ENCODE measurements at regions not wholly inside any gene's neighbourhood (a gene's known extent, or its start where the extent isn't known, plus 50 kb on each side); places are given as distances from the start of the nearest gene placed in this dataset.

GRCh38 chr2:62314291-62314690, 118.4 kb downstream of the B3GNT2 start:
- Mint-ChIP-seq H3K36me3 (ENCODE audit: unreplicated experiment) (no peaks in the 10 kb centered on the region), H3K27me3 (ENCODE audit: unreplicated experiment) (no peaks in the 10 kb centered on the region)
- DNase-seq (ENCODE audit: extremely low spot score, unreplicated experiment) = no peak

GRCh38 chr2:62313449-62314227, 117.7 kb downstream of the B3GNT2 start:
- Mint-ChIP-seq H3K27me3 (ENCODE audit: unreplicated experiment) (no peaks in the 10 kb centered on the region), H3K36me3 (ENCODE audit: unreplicated experiment) (no peaks in the 10 kb centered on the region), H3K27ac (ENCODE audit: unreplicated experiment) (no peak overlapping the region), H3K9me3 (ENCODE audit: unreplicated experiment) (no peaks in the 10 kb centered on the region), H3K4me1 (ENCODE audit: unreplicated experiment) (peaks cover 1% of the 10 kb centered on the region), H3K4me3 (ENCODE audit: unreplicated experiment) (no peak overlapping the region)
- no peak for TF ChIP-seq CTCF (IDR thresholded peaks at IDR 0.05)
- DNase-seq (ENCODE audit: extremely low spot score, unreplicated experiment) = no peak

More at GRCh38 chr2:62314291-62314690, 118.4 kb downstream of the B3GNT2 start:
- no peak overlapping the region for H3K4me3 Mint-ChIP-seq (ENCODE audit: unreplicated experiment)
- H3K27ac Mint-ChIP-seq (ENCODE audit: unreplicated experiment) = no peak overlapping the region
- no peaks in the 10 kb centered on the region for H3K9me3 Mint-ChIP-seq (ENCODE audit: unreplicated experiment)
- peaks cover 6% of the 10 kb centered on the region for H3K4me1 Mint-ChIP-seq (ENCODE audit: unreplicated experiment)
- TF ChIP-seq CTCF (IDR thresholded peaks at IDR 0.05) = no peak

- no peak for TF ChIP-seq CTCF (IDR thresholded peaks at IDR 0.05)
- Mint-ChIP-seq H3K4me3 (ENCODE audit: unreplicated experiment) (no peak overlapping the region), H3K27ac (ENCODE audit: unreplicated experiment) (no peak overlapping the region)
These were observed 113.7 kb downstream of the B3GNT2 start for GRCh38 chr2:62309465-62310091.

GRCh38 chr2:62309081-62309464, 113.2 kb downstream of the B3GNT2 start:
- TF ChIP-seq CTCF (IDR thresholded peaks at IDR 0.05) = no peak
- DNase-seq (ENCODE audit: extremely low spot score, unreplicated experiment) = no peak
- H3K4me3 Mint-ChIP-seq (ENCODE audit: unreplicated experiment) = no peak overlapping the region
- H3K36me3 Mint-ChIP-seq (ENCODE audit: unreplicated experiment) = no peaks in the 10 kb centered on the region
- no peak overlapping the region for H3K27ac Mint-ChIP-seq (ENCODE audit: unreplicated experiment)
- no peaks in the 10 kb centered on the region for H3K9me3 Mint-ChIP-seq (ENCODE audit: unreplicated experiment)
- H3K27me3 Mint-ChIP-seq (ENCODE audit: unreplicated experiment) = no peaks in the 10 kb centered on the region
- H3K4me1 Mint-ChIP-seq (ENCODE audit: unreplicated experiment) = peaks cover 17% of the 10 kb centered on the region

More at GRCh38 chr2:62309465-62310091, 113.7 kb downstream of the B3GNT2 start:
- no peaks in the 10 kb centered on the region for H3K27me3 Mint-ChIP-seq (ENCODE audit: unreplicated experiment)
- H3K36me3 Mint-ChIP-seq (ENCODE audit: unreplicated experiment) = no peaks in the 10 kb centered on the region
- H3K9me3 Mint-ChIP-seq (ENCODE audit: unreplicated experiment) = no peaks in the 10 kb centered on the region
- no peak for DNase-seq (ENCODE audit: extremely low spot score, unreplicated experiment)
- peaks cover 13% of the 10 kb centered on the region for H3K4me1 Mint-ChIP-seq (ENCODE audit: unreplicated experiment)
